NCI-H1092 (cell line): ENCODE measurements at regions not wholly inside any gene's neighbourhood (a gene's known extent, or its start where the extent isn't known, plus 50 kb on each side); places are given as distances from the start of the nearest gene placed in this dataset.
"Not testable (repeated sequence)": the region's sequence is repeated elsewhere in the genome, so short reads cannot be mapped to it uniquely, and the experiment has no call there.

Experiments used
- DNase-seq: peaks from one replicate; lab custom pipeline; 2025; lab: John Stamatoyannopoulos, UW

DNA sequence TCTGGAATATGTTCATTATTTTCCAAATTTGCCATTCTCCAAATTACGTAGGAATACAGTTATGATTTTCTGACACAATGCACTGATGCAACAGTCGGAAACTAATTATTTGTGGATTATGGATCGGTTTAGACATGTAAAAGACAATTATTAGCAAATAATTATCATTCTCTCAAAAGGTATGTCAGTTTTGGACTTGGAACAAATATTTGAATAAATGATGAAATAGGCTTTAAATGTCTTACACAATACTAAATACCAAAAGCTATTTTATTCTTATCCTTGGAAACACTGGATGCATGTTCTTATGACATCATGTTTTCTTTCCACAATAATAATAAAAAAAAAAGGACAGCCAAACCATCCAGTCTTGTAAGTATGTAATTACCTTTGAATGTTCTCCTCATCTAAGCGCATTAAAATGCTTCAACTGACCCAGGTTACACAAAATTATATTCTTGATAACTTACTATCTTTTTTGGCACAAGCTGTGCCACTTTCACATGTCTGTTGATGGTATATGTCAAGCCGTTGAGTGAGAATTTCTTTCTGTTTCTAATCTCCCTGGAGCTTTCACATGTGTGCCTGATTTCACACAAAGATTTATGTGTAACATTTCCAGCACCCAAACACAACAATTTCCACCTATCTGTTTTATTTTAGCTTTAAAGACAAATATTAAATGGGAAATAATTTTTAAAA lies 238.5 kb upstream of the ZNF385D start:
- DNase-seq: no peak

DNA sequence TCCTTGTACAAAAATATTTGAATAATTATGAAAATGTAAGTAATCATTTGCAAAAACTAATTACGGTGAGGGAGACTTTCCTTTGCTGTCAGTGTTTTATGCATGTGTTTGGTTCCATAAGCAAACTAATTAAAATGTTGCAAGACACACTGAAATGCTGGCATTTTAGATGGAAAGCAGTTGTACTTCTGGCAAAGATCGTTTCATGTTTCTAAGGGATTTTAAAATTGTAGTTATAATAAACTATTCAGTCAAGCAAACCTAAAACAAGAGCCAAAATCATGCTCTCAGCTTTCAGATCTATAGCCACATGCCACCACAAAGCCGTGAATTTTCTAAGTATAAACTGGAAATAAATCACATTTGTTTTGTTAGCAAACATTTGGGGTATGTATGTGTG lies 240.1 kb upstream of the ZNF385D start:
- DNase-seq: no peak

DNA sequence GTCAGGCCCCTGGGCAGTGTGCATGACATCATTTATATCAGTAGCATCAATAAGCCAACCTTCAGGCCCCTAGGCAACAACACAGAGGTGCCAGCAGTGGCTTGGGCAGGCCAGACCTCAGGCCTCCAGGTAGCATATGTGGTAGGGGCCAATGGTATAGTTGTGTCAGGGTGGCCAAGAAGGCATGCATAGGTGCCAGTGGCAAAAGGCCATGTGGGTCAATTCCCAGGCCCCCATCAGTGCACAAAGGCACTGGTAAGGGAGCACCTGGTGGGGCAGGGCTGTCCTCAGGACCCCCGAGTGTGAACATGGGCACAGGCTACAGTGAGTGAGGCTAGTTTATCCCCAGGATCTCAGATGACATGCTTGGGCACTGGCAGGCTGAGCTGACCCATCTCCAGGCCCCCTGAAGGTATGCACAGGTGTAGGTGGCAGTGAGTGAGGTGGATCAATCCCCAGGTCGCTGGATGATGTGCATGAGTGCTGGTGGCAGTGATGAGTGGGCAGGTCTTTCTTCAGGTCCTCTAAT lies 244.1 kb upstream of the ZNF385D start:
- DNase-seq: no peak

DNA sequence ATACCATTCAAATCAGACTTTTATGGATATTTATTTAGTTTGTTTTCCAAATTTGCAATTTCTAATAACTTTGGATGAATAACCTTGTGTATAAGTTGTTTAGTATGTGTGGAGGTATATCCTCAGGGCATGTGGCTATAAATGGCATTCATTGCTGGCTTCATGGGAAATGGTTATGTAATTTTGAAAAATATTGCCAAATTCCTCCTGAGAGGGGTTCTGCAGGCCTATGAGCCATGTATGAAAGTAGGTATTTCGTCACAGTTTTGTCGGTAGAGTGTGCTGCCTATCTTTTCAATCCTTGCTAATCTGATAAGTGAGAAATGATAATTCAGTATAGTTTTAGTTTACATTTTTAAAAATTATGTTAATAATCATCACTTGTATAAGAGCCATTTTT lies 256.4 kb upstream of the ZNF385D start:
- no peak for DNase-seq

DNA sequence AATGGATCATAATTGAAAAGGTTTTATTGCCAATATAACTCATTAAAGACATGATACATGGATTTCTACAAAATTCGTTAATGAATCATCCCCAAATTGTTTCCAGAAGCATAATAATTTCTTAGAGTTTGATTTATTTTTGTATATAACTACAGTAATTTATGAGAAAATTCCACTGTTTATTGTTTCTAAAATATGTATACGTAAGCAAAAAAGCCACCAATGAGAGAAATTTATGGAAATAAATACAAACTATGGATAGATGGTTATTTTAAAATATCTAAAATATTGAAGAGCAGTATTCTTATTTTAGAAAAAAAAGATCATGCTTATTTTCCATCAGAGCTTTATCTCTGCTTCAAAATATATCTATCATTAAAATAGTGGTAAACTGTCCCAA lies 260.0 kb upstream of the ZNF385D start:
- DNase-seq: no peak

DNA sequence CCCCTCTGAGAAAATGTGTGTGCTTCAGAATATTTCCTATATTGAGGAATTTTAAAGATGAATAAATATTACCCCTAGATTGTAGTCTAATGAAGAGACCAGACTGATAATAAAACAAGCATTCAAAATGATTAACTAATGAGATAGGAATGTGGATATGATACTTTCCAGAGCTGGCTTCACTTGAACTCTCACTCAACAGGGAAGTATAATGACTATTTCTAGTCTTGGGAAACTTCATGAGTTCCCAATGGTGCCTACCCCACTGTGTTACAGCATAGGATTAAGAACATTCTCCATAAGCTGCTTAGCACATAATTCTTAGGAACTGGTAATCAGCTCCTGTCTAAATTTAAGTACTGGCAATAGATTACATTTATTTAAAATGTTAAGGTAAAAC lies 261.5 kb upstream of the ZNF385D start:
- DNase-seq: no peak

DNA sequence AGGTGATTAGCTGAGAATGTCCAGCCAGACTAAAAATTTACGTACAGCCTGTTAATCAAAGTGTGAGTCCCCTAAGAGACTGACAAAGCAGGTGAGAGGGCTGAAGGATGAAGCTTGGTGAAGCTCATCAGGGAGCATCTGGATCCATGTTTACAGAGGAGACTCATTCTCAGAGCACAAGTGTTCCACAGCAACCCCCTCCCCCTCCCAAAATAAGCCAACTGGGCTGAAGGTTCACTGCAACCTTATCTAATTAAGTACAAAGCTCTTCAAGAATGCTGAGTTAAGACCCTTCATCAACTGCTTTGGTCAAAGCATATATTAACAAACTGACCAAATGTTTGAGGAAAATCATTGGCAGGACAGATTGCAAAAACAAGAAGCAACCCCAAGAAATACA lies 262.6 kb upstream of the ZNF385D start:
- no peak for DNase-seq

DNA sequence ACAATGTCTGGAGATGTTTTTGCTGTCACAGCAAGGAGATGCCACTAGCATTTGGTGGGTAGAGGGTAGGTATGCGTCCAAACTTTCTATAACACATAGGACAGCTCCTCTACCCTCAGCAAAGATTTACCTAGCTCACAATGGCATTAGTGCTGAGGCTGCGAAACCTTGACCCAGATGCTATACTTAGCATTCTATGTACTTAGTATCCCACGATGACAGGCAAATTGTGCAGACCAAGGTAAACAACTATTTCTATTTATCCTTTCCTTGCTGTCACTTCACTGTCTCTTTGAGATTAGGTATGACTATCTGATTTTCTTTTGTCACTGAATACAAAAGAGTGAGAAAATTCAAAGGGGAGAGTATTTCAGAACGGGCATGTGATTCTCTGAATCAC lies 265.2 kb upstream of the ZNF385D start:
- no peak for DNase-seq

DNA sequence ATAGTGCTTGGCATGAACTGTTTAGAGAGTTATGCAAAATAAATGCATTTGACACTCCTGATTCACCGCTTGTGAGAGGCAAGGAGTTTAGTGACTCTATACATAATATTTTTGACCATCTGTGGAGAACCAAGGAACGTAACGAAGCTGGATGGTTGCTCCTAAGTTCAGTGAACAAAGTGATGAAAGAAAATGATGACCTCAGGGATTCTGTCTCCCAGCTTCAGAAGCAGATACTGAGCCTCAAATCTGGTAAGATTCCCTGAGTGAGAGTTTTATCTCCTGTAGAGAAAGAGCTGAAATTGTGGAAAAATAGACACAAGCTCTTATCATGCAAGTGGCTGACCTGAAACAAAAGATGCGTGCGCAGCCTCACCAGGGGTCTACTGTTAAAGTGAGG lies 273.6 kb upstream of the ZNF385D start:
- DNase-seq: not testable (repeated sequence)

DNA sequence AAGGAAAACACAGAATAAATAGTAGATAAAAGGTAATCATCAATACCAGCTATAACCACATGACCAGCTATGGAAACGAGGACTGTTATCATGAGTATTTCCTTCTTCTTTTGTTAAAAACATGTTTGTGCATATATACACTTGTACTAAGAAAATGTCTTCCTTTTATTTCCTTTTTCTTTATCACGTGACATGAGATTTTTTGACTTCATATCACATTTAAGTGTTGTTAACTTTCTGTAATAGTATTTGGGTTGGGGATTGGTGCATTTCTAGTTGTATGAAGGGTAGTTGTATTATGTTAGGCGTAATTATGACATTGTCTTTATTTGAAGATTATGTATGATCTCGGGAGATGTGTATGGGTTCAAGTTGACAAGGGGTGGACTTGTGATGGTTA lies 278.5 kb upstream of the ZNF385D start:
- no peak for DNase-seq

DNA sequence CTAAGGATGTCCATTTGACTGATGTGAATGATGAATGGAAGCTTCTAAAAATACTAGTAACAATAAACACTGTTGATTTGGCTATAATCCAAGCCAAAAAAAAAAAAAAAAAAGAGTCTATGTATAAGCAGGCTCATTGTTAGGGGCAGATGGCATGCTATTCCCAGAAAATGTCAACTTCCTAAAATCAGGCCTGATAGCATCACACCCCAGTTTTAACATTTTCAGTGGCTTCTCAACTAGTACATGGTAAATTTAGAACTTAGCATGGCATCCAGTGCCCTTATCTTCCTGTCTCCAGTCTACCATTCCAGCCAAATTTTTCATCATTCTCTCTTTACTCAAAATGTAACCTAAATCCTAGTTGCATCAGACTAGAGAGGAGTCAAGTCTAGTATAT lies 288.2 kb upstream of the ZNF385D start:
- no peak for DNase-seq

DNA sequence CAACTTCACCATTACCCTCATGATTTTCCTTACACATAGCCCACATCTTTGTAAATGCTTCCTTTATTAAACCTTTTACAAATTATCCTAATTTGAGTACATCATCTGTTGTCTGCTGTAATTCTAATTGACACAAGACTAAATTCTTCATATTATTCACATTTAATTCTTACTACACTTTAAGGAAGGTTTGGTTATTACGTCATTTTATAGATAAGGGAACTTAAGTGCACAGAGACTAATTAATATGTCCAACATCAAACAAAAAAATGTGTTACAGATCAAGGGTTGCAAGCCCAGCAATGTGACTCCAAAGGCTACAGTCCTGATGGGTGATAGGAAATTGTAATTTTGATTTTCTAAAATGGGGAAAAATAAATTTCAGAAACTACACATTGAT lies 289.1 kb upstream of the ZNF385D start:
- DNase-seq: no peak

DNA sequence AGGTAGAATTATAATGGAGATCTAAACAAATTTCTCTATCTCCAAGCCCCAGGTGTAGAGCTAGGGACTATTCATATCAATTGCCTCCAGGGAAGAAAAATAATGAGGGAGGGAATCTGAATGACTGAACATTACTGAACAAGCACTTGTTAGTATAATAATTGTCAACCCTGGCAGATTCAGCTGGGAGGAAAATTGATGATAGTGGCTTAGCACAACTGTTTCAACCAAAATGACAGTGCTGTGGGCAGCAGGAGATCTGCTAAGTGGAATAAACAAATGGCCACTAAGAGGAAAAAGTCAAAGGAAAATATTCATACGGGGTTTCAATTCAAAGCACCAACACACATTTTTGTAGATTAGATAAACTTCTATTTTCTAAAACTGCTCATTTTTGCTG lies 294.9 kb upstream of the ZNF385D start:
- DNase-seq: no peak

DNA sequence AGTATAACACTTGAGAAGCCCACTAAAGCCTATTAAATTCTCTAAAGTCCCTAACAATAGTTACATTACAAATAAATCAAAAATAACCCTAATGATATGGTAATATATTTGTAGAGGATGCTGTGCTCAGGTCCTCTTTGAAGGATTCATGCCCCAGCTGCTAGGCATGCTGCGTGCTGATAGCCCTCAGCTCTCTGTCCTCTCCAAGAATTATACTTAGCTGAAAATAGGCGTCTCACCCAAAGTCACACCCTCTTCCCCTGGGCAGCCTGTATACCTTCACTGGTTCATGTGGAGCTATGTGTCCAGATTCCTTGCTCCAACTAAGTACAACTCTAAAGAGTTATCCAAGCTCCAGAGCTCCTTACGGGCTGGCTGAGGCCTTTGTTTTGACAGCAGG lies 312.5 kb upstream of the ZNF385D start:
- no peak for DNase-seq

DNA sequence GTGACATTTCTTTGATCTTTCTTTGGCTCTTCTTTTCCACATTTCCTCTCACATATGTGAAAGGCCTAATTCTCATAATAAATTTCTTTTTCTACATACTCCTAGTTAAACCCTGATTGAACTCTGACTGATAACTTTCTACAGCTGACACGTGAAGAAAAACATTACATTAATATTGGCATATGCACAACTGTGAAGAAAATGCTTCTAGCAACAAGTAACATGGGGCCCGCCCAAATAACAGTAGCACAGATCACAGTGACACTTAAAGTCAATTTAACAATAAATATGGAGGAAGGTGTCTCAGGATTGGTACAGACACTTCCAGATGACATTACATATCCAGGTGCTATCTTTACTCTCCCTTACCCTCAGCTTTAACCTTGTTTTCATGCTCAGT lies 317.6 kb upstream of the ZNF385D start:
- no peak for DNase-seq

DNA sequence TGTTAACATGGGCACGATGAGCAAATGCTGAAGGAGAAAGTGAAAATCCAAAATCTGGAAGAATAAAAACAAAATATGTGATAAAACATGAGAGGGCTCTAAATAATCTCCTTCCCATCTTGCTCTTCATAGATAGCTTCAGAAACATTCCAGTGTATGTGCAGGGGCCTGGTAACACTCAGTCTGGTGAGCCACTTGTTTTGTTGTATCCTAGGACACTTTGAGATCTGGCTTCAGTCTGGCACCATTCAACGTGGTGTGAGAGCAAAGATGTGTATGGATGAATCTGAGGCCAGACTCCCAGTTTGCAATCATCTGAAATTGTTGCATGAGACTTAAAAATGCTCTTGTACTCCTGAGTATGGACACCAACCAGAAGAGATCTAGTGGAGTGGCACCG lies 337.2 kb upstream of the ZNF385D start:
- no peak for DNase-seq

DNA sequence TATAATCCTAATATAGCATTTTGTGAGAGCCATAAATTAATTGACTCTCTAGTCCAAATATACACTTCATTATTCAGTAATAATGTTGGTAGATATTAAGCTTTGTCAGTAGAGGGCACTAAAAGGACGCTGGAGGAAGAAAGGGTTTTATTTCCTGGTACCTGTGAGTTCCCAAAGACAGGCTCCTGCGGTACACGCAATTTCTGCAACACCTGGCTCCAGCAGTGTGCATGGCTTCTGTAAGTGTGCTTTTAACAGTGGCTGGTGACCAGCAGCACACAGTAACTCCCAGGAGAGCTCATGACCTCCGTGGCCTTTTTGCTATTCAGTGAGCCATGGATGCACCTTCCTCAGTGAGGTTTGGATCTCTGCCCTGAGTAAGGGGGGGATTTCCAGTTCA lies 338.3 kb upstream of the ZNF385D start:
- no peak for DNase-seq

DNA sequence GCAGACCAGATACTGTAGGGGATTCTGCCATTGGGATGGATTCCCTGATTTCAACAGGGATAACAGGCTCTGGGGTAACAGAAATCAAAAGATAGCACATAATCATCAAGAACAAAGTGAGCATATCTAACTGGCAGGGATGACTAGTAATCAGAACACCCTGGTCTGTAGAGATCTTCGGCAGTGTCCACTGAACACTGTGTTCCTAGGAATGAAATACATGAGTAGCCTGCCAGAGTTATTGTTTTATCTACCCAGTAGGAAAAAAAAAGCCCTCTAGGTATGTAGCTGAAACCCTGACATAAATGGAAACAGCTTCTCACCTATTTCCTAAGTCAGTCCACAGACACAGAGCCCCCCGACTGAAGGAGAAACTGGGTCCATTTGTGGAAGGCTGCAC lies 340.3 kb upstream of the ZNF385D start:
- DNase-seq: no peak

DNA sequence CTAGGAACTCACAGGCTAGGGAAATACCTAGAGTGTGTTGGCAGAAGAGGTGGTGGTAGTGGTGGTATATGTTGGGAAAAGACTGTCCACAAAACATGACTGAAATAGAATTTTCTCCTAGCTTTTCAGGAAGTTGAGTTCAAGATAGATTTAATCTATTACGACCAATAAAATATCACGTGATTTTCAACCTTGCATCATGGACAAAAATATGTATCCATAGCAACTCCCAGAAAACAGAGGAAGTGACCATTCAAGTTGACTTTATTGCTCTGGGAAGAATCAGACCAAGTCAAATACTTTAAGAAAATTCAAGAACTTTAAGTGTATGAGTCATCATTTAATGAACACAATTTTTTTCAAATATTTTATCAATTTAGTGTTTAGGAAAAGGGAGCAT lies 347.0 kb upstream of the ZNF385D start:
- no peak for DNase-seq

DNA sequence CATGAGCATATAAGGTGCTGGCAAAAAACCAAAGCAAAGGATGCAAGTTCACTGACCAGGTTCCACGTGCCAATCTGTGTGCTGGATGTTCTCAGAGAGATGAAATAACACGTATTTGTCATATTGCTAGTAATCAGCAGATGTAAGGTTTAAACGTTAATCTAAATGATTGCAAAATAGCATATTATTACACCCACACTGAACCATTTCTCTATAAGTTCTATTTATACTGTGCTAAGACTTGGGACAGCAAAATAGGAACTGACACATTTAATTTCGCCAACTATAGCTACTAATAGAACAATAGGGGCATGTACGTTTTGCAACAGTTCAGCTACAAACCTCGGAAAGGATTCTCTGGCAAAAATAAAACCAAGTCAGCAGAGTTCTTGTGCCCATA lies 350.3 kb upstream of the ZNF385D start:
- no peak for DNase-seq

DNA sequence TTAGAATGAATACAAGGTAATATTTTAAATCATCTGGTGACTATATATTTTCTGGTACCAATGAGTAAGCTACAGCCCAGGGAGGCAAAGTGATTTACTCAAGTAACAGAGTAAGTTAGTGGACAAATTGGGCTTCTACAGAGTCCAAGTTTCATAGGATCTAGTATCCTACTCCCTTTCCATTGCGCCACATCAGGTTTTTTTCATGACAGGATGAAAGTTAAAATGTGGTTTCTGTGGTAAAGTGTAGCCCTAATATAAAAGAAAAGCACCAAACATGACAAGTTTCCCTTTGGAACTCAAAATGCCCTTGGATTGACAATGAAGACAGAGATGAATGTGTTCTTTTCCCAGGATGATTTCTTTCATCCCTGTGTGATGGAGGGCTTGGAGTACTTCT lies 350.8 kb upstream of the ZNF385D start:
- DNase-seq: no peak

DNA sequence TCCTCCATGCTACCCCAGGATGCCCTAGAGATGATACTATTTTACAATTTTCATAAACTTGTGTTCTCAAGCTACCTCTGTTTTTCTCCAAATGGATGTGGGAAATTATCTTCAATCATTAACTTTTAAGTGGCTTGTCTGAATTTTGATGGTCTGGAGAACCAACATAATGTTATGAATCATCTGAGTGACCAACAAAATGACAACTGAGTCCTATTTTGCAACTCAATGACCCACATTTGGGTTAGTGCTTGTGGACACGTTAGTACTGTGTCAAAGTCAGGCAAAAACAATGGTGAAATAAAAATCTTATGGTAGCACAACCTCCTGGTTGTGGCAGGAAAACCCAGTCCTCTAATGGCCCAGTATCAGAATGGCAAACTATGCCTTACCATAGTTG lies 352.4 kb upstream of the ZNF385D start:
- DNase-seq: no peak

DNA sequence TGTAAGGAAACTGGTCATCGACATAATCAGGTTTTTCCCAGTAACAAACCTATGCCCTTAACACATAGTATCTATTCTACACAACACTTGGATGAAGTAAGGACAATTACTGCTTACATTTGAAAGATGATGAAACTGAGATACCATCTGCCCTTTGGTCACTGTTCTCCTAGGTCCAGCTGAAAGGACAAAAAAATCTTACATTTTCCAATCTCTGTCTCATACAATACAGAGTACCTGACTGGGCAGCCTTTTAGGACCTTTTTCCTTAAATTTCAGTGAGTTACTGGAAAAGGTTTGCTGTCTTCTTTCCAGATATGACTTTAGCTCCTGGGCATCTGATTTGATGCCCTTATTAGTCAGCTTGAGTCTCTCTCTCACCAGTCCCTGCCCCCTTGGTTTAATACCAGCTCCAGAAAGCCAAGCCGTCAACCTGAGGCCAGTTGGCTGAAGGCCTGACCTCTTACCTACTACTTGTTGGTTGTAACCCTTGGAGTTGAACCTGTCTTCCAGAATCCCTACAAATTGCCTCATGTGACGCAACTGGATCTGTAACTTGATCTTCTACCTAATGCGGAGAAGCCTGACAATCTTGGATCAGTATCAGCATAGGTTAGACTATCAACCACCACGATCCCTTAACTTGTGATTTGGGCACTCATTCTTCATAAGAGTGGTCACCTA lies 355.3 kb upstream of the ZNF385D start:
- DNase-seq: no peak

DNA sequence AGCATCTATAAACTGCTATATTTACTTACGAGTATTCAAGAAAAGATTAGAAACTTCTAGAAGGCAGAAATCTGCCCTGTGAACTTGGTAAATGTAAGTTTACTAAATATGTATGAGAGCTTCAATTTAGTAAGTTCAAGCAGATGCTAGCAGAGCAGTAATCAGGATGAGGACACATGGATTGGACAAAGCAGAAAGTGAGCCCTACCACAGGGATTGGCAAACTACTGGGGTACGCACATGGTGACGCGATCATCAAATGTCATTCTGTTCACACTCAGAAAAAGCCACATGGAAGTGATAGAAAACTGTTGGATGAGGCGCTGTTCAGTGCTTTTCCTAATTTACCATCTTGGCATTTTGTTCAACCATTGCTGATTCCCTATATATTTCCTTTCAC lies 360.2 kb upstream of the ZNF385D start:
- no peak for DNase-seq
